ENCODE measurements at regions not wholly inside any gene's neighbourhood (a gene's known extent, or its start where the extent isn't known, plus 50 kb on each side); places are given as distances from the start of the nearest gene placed in this dataset.

GRCh38 chr9:80185112-80185738 is 613.5 kb downstream of the TLE4 start:
- Mint-ChIP-seq H3K27me3 (no peaks in the 10 kb centered on the region), H3K4me1 (peaks cover 6% of the 10 kb centered on the region), H3K36me3 (ENCODE audit: low read depth) (no peaks in the 10 kb centered on the region), H3K4me3 (no peak overlapping the region), H3K9me3 (peaks cover 4% of the 10 kb centered on the region), H3K27ac (no peak overlapping the region)
- ATAC-seq (ENCODE audit: low read depth) (no peak), DNase-seq (no peak)
- ChIA-PET POLR2A (no interaction called here), CTCF (interaction anchor here (0.7 kb wide), 1 partner anchor 11 kb away, joined by 3 read pairs; no protein-coding TSS in a partner anchor)
- no peak for TF ChIP-seq CTCF (IDR thresholded peaks at IDR 0.05)
- intact Hi-C loops (cut with micrococcal nuclease) = no loop called here

GRCh38 chr9:80177949-80178480 is 606.2 kb downstream of the TLE4 start:
- intact Hi-C loops (cut with micrococcal nuclease) = loop anchor here (5.0 to 10.0 kb wide), 2 partner anchors 703 to 1576 kb away; no protein-coding TSS in a partner anchor
- peaks cover 13% of the 10 kb centered on the region for H3K9me3 Mint-ChIP-seq
- DNase-seq (no peak), ATAC-seq (ENCODE audit: low read depth) (no peak)
- TF ChIP-seq CTCF (IDR thresholded peaks at IDR 0.05) = no peak
- ChIA-PET CTCF (interaction anchor here (0.7 to 1.5 kb wide), 2 partner anchors 21 to 22 kb away, joined by 3 read pairs; no protein-coding TSS in a partner anchor), POLR2A (no interaction called here)
- H3K27ac Mint-ChIP-seq = no peak overlapping the region
- H3K4me3 Mint-ChIP-seq = no peak overlapping the region
- no peaks in the 10 kb centered on the region for H3K4me1 Mint-ChIP-seq
- no peaks in the 10 kb centered on the region for H3K27me3 Mint-ChIP-seq
- no peaks in the 10 kb centered on the region for H3K36me3 Mint-ChIP-seq (ENCODE audit: low read depth)

- CTCF ChIA-PET = interaction anchor here (0.7 to 1.6 kb wide), 7 partner anchors 13 to 1573 kb away, joined by 3 to 15 read pairs (median 3); no protein-coding TSS in a partner anchor
- Mint-ChIP-seq H3K4me1 (no peaks in the 10 kb centered on the region), H3K27me3 (no peaks in the 10 kb centered on the region), H3K36me3 (ENCODE audit: low read depth) (no peaks in the 10 kb centered on the region), H3K9me3 (peaks cover 13% of the 10 kb centered on the region), H3K4me3 (no peak overlapping the region), H3K27ac (no peak overlapping the region)
- POLR2A ChIA-PET = no interaction called here
- TF ChIP-seq CTCF (IDR thresholded peaks at IDR 0.05) = peak; percentile 82
- ATAC-seq (ENCODE audit: low read depth) = peak; percentile 34
- DNase-seq = no peak
- intact Hi-C loops (cut with micrococcal nuclease) = loop anchor here (1.0 to 10.0 kb wide), 6 partner anchors 417 to 1736 kb away; no protein-coding TSS in a partner anchor
Measured at GRCh38 chr9:80175286-80176150, 603.8 kb downstream of the TLE4 start.

GRCh38 chr9:80163889-80164288 is 592.1 kb downstream of the TLE4 start:
- H3K27me3 Mint-ChIP-seq = no peaks in the 10 kb centered on the region
- intact Hi-C loops (cut with micrococcal nuclease) = loop anchor here (2.0 kb wide), 1 partner anchor 29 kb away; no protein-coding TSS in a partner anchor
- H3K36me3 Mint-ChIP-seq (ENCODE audit: low read depth) = no peaks in the 10 kb centered on the region
- ChIA-PET POLR2A (interaction anchor here (1.0 kb wide), 1 partner anchor 592 kb away, joined by 4 read pairs; the partner anchor contains the start of gene TLE4), CTCF (interaction anchor here (0.6 to 1.7 kb wide), 2 partner anchors 12 to 283 kb away, joined by 3 to 4 read pairs; no protein-coding TSS in a partner anchor)
- no peak overlapping the region for H3K4me3 Mint-ChIP-seq
- TF ChIP-seq CTCF (IDR thresholded peaks at IDR 0.05) = no peak
- peaks cover 20% of the 10 kb centered on the region for H3K4me1 Mint-ChIP-seq
- no peaks in the 10 kb centered on the region for H3K9me3 Mint-ChIP-seq
- ATAC-seq (ENCODE audit: low read depth) = peak; percentile 96
- H3K27ac Mint-ChIP-seq = no peak overlapping the region
- DNase-seq = no peak

Data from activated B cell treated with CpG ODN at 0.5 μM for 24 hours (primary cell).